NCI-H748 (cell line): ENCODE measurements at regions not wholly inside any gene's neighbourhood (a gene's known extent, or its start where the extent isn't known, plus 50 kb on each side); places are given as distances from the start of the nearest gene placed in this dataset.

ENCODE experiments used
- DNase-seq: peaks from one replicate; lab custom pipeline; 2025; ENCODE audit not compliant: unreplicated experiment; lab: John Stamatoyannopoulos, UW

GRCh38 chr7:12882710-12883109, 195.3 kb downstream of the ARL4A start:
- DNase-seq, result no peak

DNA sequence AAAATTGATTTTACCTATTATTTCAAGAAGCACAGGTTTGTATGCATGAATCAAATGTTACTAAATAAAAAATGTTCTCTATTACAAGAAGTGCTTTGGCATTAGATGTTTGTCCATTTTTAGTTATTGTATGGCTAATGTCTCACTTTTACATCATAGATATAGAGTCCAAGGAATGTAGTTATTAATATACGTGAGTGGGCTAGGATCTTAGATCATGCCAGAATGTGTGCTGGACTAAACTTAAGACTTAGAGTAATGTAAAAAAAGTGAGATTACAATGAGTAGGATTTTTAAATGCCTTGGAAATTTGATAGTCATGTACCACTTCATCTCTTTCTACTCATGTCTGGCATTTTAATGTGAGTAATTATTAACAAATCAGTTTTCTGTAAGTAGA, 196.6 kb downstream of the ARL4A start:
- DNase-seq, result no peak

DNA sequence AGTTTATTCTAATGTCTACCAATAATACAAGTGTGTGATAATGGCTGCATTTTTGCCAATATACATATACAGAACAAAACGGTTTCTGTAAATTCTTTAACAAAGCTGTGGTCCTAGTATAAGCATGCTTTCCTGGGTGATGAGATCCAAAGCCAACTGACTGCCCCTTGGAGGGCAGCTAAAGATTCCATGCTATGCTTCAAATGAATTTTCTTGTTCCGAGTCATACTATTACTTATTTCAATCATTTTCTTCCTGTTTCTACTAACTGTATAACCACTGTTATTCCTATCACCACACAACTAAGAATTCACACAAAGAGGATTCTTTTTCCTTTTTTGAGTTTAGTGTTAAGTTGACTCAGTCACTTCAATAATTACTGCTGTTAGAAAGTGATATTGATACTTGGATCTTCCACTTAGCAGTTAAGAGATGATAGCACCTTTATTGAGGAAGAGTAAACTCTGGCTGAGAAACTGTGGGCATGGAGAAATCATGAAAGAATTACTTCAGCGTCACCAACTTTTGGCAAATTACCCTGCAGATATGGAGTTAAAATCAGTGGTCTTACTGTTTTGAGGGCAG, 197.5 kb downstream of the ARL4A start:
- DNase-seq, result no peak

- no peak for DNase-seq
These were observed 201.3 kb downstream of the ARL4A start for GRCh38 chr7:12888717-12889116.

- no peak for DNase-seq
These were observed 202.0 kb downstream of the ARL4A start for GRCh38 chr7:12889391-12889790.

GRCh38 chr7:12890586-12890985, 203.2 kb downstream of the ARL4A start:
- no peak for DNase-seq

GRCh38 chr7:12893292-12893691, 205.9 kb downstream of the ARL4A start:
- no peak for DNase-seq

DNA sequence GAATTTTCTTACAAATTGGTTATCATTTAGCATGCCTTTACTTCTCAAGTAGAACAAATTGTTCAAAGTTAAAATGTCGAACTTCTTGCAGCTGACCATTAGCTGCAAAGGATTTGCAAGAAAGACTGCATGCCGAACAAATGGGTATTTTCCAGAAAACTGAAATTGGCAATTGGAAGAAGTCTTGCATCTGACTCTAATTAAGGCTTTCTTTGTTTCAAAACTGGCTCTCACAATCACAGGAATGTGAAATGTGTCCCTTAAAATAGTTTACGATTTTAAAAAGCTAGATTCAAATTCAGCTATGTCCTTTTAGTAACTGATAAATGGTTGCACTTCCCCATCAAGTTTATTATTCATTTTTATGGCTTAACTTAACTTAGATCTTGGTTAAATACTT, 207.9 kb downstream of the ARL4A start:
- no peak for DNase-seq

DNA sequence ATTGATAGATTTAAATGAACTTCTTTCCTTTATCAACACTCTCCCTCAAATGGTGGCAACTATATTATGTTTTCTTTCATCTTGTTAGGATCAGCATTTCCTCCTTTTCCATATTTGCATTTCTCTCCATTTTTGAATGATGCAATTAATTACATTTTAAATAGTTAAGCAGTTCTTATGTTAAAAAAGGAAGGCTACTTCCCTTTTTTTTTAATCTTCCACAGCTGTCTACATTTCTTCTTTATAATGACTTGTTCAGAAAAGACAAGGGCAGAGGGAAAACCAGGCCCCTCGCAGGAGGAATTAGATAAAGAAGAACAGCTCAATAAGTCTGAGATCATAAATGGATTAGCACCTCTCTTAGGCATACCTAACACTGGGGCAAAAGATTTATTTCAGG, 208.9 kb downstream of the ARL4A start:
- no peak for DNase-seq

- DNase-seq, result no peak
These were observed 210.6 kb downstream of the ARL4A start for GRCh38 chr7:12898004-12898403.

DNA sequence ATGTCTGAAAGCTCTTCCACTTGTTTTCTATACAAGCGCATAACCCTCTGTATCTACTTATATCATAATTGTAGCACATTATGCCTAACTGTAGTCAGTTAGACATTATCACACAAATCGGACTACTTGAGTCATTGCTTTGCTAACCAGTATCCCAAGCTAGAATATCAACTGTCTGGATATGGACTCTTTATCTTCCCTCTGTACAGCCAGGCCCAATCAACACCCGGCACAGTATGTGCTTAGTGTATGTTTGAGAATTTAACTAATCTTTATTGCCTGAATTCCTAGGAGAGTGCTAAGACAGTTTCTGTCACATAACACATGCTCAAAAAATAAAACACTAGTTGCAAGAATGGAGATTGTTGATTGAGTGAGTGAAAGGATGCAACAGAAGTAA, 211.2 kb downstream of the ARL4A start:
- no peak for DNase-seq

DNA sequence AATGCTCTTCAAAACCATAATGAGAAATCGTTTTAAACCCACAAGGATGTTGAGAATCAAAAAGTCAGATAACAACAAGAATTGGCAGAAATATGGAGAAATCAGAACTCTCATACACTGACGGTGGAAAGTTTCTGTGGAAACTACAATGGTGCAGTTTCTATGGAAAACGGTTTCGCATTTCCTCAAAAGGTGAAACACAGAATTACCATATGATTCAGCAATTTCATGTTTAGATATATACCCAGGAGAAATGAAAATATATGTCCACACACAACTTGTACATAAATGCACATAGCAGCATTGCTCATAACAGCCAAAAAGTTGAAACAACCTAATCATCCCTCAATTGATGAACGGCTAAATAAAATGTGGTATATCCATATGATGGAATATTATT, 218.2 kb downstream of the ARL4A start:
- no peak for DNase-seq

DNA sequence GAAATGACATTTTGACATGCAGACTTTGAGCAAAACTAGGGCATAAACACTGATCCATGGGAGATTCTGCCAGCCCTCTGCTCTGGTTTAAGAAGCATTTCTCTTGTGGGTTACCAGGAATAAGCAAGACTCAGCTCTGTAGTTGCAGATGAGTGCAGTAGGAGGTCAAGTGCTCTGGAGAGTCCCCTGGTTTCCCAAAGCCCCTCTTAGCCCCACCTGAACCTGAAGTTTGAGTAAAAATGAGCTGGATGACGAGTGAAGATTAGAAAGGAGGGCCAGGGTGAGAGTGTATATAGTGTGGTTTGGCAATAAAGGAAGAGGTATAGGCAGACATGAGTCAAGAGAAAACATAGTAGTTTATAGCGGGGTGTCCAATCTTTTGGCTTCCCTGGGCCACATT, 220.3 kb downstream of the ARL4A start:
- DNase-seq, result no peak

DNA sequence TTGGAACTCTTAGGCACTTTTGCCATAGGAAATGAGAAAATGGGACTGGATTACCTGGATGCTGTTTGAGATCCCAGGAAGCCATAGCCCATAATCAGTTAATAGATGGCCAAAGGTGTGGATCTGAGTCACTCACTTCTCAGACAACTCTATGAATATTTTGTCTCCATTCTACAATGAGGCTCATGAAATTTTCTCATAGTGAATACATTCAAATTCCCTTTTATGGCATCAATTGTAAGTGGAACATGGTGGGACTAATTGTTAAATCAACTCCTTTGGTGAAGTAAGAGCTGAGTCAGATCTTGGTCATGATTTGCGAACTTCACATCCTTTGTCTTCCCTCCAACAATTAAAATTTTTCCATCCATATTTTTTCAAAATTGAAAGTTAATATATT, 222.1 kb downstream of the ARL4A start:
- DNase-seq, result no peak

DNA sequence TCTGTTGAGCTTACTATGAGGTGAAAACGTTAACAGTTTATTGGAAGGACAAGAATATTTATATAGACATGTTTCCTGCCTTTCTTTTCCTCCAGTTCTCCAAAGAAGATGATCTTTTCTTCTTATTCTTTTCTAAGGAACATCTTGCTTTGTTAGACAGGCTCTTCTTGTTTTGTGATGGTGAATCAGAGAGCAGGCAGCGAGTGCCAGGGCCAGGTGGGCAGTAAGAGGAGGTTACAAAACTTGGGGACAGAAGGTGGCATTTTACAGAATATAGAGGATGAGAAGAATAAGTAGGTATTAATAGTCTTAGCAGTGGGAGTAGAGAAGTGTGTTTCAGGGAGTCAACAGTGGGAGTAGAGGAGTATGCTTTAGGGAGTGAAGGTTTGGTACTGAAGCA, 223.6 kb downstream of the ARL4A start:
- DNase-seq, result no peak

GRCh38 chr7:12913002-12913401, 225.6 kb downstream of the ARL4A start:
- no peak for DNase-seq

GRCh38 chr7:12917801-12918200, 230.4 kb downstream of the ARL4A start:
- DNase-seq, result no peak

GRCh38 chr7:12921751-12922345, 234.4 kb downstream of the ARL4A start:
- no peak for DNase-seq

- DNase-seq, result no peak
These were observed 236.5 kb downstream of the ARL4A start for GRCh38 chr7:12923971-12924370.

GRCh38 chr7:12926206-12926605, 238.8 kb downstream of the ARL4A start:
- no peak for DNase-seq

DNA sequence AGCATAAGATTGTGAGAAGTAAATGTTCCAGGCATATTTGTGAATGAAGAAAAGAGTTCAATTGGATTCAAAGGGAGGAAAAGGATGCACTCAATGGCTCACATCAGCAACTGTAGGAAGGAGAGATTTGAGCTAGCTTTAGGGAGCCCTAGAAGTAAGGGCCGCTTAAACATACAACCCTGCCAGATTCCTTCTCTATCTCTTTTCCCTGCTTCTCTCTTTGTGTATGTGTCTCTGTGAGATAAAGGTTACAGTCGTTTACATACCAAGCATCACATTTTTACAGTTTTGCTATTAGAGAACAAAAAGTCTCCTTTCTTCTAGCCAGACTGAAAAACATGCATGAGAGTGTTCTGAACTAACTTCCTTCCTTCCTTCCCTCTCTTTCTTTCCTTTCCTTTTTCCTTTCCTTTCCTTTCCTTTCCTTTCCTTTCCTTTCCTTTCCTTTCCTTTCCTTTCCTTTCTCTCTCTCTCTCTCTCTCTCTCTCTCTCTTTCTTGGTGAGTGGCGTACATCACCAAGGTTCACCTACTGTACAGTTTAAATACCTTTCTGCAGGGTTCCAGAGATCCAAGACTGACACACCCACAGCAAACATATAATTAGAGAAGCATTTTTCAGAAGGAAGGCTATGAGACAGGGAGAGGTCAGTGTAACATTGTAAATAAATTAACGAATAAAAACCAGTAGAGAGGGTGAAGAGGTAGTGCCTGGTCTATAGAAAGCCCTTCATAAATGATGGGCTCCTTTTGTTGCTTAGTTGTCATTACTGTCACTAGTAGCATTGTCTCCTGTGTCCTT, 240.4 kb downstream of the ARL4A start:
- DNase-seq, result peak; percentile 79

DNA sequence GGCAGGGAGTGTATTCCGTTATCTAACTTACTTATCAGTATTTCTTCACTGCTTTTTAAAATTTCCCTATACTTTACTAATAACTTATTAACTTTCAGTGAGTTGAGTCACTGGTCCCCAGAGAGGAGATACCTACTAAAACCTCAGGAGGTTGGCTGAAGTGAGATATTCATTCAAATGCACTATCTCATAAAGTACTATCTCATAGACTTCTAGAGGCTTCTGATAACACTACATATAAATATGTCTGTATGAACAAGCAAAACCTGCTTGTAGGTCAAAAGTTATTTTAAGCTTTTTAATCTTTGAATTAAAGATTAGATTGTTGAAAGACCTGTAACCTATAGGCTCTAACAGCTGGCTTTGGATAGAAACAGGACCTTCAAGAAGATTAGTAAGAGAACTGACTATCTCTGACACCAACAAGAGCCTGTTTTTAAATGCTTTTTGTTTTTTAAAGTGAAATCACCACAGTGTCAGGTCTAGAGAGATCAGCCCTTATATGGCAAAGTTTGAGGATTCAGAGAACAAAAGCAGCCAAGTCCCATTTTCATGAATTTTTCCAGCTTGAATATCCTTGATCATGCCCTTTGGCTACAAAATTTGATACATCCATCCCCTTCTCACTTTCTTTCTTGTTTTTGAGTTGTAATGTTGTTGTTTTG, 242.2 kb downstream of the ARL4A start:
- DNase-seq, result no peak
